ENCODE measurements at regions not wholly inside any gene's neighbourhood (a gene's known extent, or its start where the extent isn't known, plus 50 kb on each side); places are given as distances from the start of the nearest gene placed in this dataset.

DNA sequence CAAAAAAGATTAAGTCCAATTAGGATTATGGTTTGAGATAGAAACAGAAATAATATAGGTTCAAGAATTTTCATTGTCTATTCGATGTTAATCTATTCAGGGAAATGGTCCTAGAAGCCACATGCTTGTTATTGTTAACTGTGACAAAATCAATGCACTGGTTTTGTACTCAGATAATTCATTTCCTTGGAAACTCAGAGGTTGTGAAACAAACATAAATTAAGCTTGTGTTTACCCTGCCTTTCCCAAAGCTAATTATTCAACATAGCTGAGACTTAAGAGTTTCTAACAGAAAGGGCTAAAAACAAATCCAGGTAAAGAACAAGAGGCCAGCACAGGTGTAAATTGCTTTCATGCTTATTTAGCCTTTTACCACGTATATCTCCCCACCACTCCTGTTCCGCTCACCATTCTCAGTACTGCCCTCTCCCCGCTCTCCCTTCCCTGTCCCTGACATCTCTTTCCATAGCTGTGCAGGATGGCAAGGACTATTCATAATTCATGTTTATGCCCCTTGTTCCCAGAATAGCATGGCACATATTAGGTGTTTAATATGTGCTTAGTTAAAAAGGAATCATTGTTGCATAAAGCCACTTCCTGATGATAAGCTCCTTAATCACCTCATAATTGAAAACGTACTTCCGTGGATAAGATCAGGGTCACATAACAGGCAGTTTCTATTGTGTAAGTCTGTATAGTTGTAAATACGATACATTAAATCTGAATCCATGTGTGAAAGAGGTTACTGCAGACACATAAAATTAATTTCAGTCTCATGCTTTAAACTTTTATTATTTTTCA, 131.8 kb upstream of the USP15 start:
- TF ChIP-seq CTCF (IDR thresholded peaks at IDR 0.05; ENCODE audit: low read depth, low read length) = no peak
- no peak for DNase-seq (ENCODE audit: low read depth, low spot score)
- Histone ChIP-seq H3K4me3 (ENCODE audit: low read depth, low read length) (no peak overlapping the region), H3K9me3 (ENCODE audit: control insufficient read depth, insufficient read depth, low read length) (no peaks in the 10 kb centered on the region), H3K27me3 (ENCODE audit: control insufficient read depth, insufficient read depth, low read length) (no peaks in the 10 kb centered on the region), H3K27ac (ENCODE audit: low read depth, low read length) (no peak overlapping the region)
- POLR2A ChIA-PET = no interaction called here
- CTCF ChIA-PET = no interaction called here

DNA sequence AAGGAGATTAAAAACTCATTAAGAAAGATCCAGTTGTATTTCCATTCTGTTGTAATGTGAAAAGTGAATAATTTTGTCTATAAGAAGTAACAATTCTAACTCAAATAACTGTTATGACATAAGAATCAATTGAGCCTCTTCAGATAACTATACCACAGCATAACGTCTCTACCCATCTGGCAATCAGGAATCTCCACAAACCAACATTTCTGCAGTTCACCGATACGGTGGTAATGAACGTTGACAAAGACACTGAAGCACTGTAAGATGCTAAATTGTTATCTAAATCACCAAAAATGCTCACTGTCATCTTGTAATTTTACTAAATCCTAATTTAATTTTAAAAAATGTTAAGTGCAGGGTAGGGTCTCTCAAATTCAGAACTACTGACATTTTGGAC, 130.9 kb upstream of the USP15 start:
- Histone ChIP-seq H3K27ac (ENCODE audit: low read depth, low read length) (no peak overlapping the region), H3K9me3 (ENCODE audit: control insufficient read depth, insufficient read depth, low read length) (no peaks in the 10 kb centered on the region), H3K27me3 (ENCODE audit: control insufficient read depth, insufficient read depth, low read length) (no peaks in the 10 kb centered on the region), H3K4me3 (ENCODE audit: low read depth, low read length) (no peak overlapping the region)
- CTCF ChIA-PET = no interaction called here
- TF ChIP-seq CTCF (IDR thresholded peaks at IDR 0.05; ENCODE audit: low read depth, low read length) = no peak
- DNase-seq (ENCODE audit: low read depth, low spot score) = no peak
- POLR2A ChIA-PET = no interaction called here

DNA sequence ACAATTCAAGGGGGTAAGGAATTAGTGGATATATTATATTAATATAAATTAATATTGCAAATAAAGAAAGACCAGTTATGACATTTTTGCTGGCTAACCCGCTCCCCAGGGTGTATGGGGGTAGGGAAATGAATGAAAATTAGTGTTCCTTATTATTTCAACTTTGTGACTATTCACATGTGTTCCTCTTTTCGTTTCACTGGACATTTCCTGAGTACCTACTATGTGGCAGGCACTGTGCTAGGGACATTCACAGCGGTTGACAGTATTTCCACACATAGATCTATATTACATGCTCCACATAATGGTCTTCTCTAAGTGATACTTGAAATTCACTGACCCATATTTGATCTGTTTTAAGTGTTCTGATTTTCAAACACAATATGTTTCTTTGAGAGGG, 129.8 kb upstream of the USP15 start:
- Histone ChIP-seq H3K27ac (ENCODE audit: low read depth, low read length) (no peak overlapping the region), H3K9me3 (ENCODE audit: control insufficient read depth, insufficient read depth, low read length) (no peaks in the 10 kb centered on the region), H3K27me3 (ENCODE audit: control insufficient read depth, insufficient read depth, low read length) (no peaks in the 10 kb centered on the region), H3K4me3 (ENCODE audit: low read depth, low read length) (no peak overlapping the region)
- no peak for DNase-seq (ENCODE audit: low read depth, low spot score)
- TF ChIP-seq CTCF (IDR thresholded peaks at IDR 0.05; ENCODE audit: low read depth, low read length) = no peak
- ChIA-PET CTCF (no interaction called here), POLR2A (no interaction called here)

DNA sequence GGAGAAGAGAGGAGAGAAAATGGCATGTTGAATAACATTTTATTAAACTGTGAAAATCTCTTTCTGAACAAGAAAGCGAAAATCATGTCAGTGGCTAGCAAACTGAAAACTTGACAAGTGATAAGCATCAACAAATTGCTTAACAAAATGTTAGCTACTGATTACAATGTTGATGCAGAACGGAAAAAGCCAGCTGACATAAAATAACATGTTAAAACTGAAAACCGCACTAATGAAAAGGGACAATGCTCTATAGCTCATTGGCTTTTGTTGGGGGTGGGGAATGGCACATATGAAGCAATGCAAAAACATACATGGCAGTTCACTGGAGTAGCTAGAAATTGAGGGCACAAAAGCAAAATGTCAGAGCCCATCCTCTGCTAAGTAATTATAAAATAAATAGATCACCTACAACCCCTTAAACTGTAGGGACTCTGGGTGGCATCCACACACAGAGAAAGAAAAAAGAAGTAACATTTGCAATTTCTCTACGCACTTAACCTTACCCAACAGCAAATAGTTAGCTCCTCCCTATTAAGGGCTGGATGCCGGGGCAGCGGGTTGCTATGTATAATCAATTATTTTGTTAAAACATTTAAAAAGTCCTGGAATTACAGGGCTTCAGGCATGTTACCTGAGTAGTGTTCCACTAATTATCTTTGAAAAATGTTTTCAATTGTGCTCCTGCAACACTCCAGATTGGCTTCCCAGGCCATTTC, 129.2 kb upstream of the USP15 start:
- no peak overlapping the region for H3K27ac ChIP-seq (ENCODE audit: low read depth, low read length)
- no peaks in the 10 kb centered on the region for H3K27me3 ChIP-seq (ENCODE audit: control insufficient read depth, insufficient read depth, low read length)
- TF ChIP-seq CTCF (IDR thresholded peaks at IDR 0.05; ENCODE audit: low read depth, low read length) = no peak
- H3K4me3 ChIP-seq (ENCODE audit: low read depth, low read length) = no peak overlapping the region
- no peak for DNase-seq (ENCODE audit: low read depth, low spot score)
- ChIA-PET CTCF (no interaction called here), POLR2A (no interaction called here)
- no peaks in the 10 kb centered on the region for H3K9me3 ChIP-seq (ENCODE audit: control insufficient read depth, insufficient read depth, low read length)

DNA sequence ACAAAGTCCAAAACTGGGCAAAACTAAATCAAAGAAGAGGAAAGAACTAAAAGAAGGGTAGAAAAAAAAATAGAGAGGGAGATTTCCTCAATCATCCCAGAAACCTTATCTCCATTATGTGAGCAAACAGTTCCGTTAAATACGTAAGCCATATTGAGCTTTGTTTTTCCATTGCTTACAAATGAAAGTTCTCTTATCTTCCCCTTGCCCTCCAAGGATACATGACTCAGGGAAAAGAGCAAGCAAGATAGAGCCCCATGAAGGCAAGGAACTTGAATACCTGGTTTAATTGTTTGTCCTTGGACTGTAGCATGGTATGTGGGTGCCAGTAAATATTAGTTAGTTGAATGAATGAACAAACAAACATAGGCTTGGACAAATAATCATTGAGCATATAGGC, 126.8 kb upstream of the USP15 start:
- Histone ChIP-seq H3K27ac (ENCODE audit: low read depth, low read length) (no peak overlapping the region), H3K9me3 (ENCODE audit: control insufficient read depth, insufficient read depth, low read length) (no peaks in the 10 kb centered on the region), H3K27me3 (ENCODE audit: control insufficient read depth, insufficient read depth, low read length) (no peaks in the 10 kb centered on the region), H3K4me3 (ENCODE audit: low read depth, low read length) (no peak overlapping the region)
- no peak for DNase-seq (ENCODE audit: low read depth, low spot score)
- CTCF ChIA-PET = interaction anchor here (1.4 kb wide), 1 partner anchor 10 kb away, joined by 4 read pairs; no protein-coding TSS in a partner anchor
- POLR2A ChIA-PET = no interaction called here
- TF ChIP-seq CTCF (IDR thresholded peaks at IDR 0.05; ENCODE audit: low read depth, low read length) = no peak
